GM12878 (cell line): ENCODE measurements at regions not wholly inside any gene's neighbourhood (a gene's known extent, or its start where the extent isn't known, plus 50 kb on each side); places are given as distances from the start of the nearest gene placed in this dataset.
"Not testable (repeated sequence)": the region's sequence is repeated elsewhere in the genome, so short reads cannot be mapped to it uniquely, and the experiment has no call there.

Experiments used
- ATAC-seq: fragments of 200-7000 bp; cut with Tn5 transposase; 3 replicates; pipeline ENCODE4 v1.9.1; 2020; ENCODE audit warnings: mild to moderate bottlenecking, moderate library complexity
- BruUV-seq: library from RNA; stranded (reverse); fragments of 400-500 nt; replicated peaks from 2 replicates; lab custom pipeline; 2021; lab: Mats Ljungman, UMichigan
- CTCF ChIA-PET: fragments of 300-600 bp; sonication (Branson Sonifier 250); formaldehyde crosslinking; extraction: SDS; loops from one replicate; lab custom pipeline; 2021; ENCODE audit warnings: inconsistent platforms; lab: Yijun Ruan, JAX
- POLR2A ChIA-PET: fragments of 350-600 bp; formaldehyde crosslinking; extraction: SDS; loops from one replicate; lab custom pipeline; 2021; ENCODE audit warnings: inconsistent platforms; lab: Charles Lee
- RAD21 ChIA-PET: fragments of 300-600 bp; sonication (Branson Sonifier 250); formaldehyde crosslinking; loops from one replicate; lab custom pipeline; 2023; ENCODE audit warnings: antibody characterized with exemption; ENCODE audit not compliant: unreplicated experiment; lab: Charles Lee
- SMC1A ChIA-PET: fragments of 300-600 bp; sonication (Branson Sonifier 250); formaldehyde crosslinking; loops from one replicate; lab custom pipeline; 2023; ENCODE audit not compliant: unreplicated experiment, uncharacterized antibody; lab: Charles Lee
- DNase-seq: peaks from one replicate; pipeline ENCODE4 v3.0.0-alpha.2; 2011; ENCODE audit warnings: low read depth, low spot score
- FAIRE-seq: peaks from 3 replicates; lab custom pipeline; 2011; peaks lifted over from hg19 to GRCh38; lab: Jason Lieb, UNC
- H2AFZ ChIP-seq: 2 replicates; pipeline ENCODE4 v1.6.0; 2011; ENCODE audit warnings: low read depth, low read length, control low read depth; ENCODE audit not compliant: control insufficient read depth
- H3K27ac ChIP-seq: 2 replicates; pipeline ENCODE4 v1.5.1; 2011; ENCODE audit warnings: control low read depth; ENCODE audit not compliant: control insufficient read depth, insufficient read depth
- H3K27me3 ChIP-seq, 2 experiments: replicated peaks in 1 of 2; 2 replicates each; pipeline versions ENCODE4 v1.6.0 to v1.6.1; 2011; ENCODE audit warnings: low read length in 1 of 2; ENCODE audit not compliant: control insufficient read depth in 2 of 2, insufficient read depth in 2 of 2
- H3K36me3 ChIP-seq, 2 experiments: 2 replicates each; pipeline ENCODE4 v1.5.1; 2011; ENCODE audit warnings: low read length in 1 of 2; ENCODE audit not compliant: control insufficient read depth in 2 of 2, insufficient read depth in 2 of 2
- H3K4me1 ChIP-seq: 2 replicates; pipeline ENCODE4 v1.6.1; 2011; ENCODE audit warnings: mild to moderate bottlenecking, low read length, moderate library complexity, mixed read lengths; ENCODE audit not compliant: control insufficient read depth, insufficient read depth
- H3K4me2 ChIP-seq: 2 replicates; pipeline ENCODE4 v1.6.0; 2011; ENCODE audit warnings: control low read depth; ENCODE audit not compliant: control insufficient read depth, insufficient read depth
- H3K4me3 ChIP-seq: fragments of 200-600 bp; sonication (generic); 2 replicates; pipeline ENCODE4 v1.5.1; 2016
- H3K79me2 ChIP-seq: 2 replicates; pipeline ENCODE4 v1.6.0; 2011; ENCODE audit warnings: low read length; ENCODE audit not compliant: control insufficient read depth, insufficient read depth
- H3K9ac ChIP-seq: 2 replicates; pipeline ENCODE4 v1.8.0; 2011; ENCODE audit warnings: low read length, control low read depth, mixed read lengths; ENCODE audit not compliant: control insufficient read depth, insufficient read depth
- H3K9me3 ChIP-seq: replicated peaks from 3 replicates; pipeline ENCODE4 v1.5.1; 2011; ENCODE audit warnings: mild to moderate bottlenecking, low read length; ENCODE audit not compliant: control insufficient read depth, insufficient read depth
- H4K20me1 ChIP-seq: 2 replicates; pipeline ENCODE4 v1.6.0; 2011; ENCODE audit not compliant: control insufficient read depth, insufficient read depth
- BCL11A ChIP-seq: IDR thresholded peaks from 2 replicates; pipeline ENCODE4 v1.6.1; 2011; ENCODE audit warnings: low read depth, low read length
- CTCF ChIP-seq, 3 experiments: IDR thresholded peaks in 2 of 3; conservative IDR thresholded peaks in 1 of 3; 2 replicates each; pipeline ENCODE4 v1.5.1; 2011; ENCODE audit warnings: low read depth in 3 of 3, low read length in 3 of 3, mild to moderate bottlenecking in 3 of 3, control low read depth in 2 of 3, moderate library complexity in 2 of 3, inconsistent platforms in 1 of 3, mixed read lengths in 1 of 3; ENCODE audit not compliant: control insufficient read depth in 2 of 3, insufficient read depth in 1 of 3; ENCODE audit errors: extremely low read depth in 1 of 3
- TBL1XR1 ChIP-seq: IDR thresholded peaks from 2 replicates; pipeline ENCODE4 v1.6.1; 2012; ENCODE audit warnings: low read depth, low read length, improper control_type of control experiment
- TCF3 ChIP-seq: IDR thresholded peaks from 2 replicates; pipeline ENCODE4 v1.6.1; 2012; ENCODE audit warnings: low read depth, mild to moderate bottlenecking, low read length, borderline replicate concordance; ENCODE audit not compliant: insufficient read depth
- WGBS: methylation state at CpG from one replicate; pipeline ENCODE4 v1.1.6; 2016; ENCODE audit warnings: low lambda C conversion rate; ENCODE audit not compliant: insufficient replicate concordance, insufficient coverage; ENCODE audit errors: missing lambda C conversion rate; 5-methylcytosine and 5-hydroxymethylcytosine counted together
- in situ Hi-C: fragments of 300-500 bp; cut with MboI; formaldehyde crosslinking; loops from 9 replicates; pipeline ENCODE4 v1.14.3; 2018; ENCODE audit warnings: mixed read lengths
- intact Hi-C: fragments of 100-400 bp; cut with micrococcal nuclease; formaldehyde crosslinking; loops from one replicate; pipeline ENCODE4 v1.14.2; 2022; ENCODE audit not compliant: unreplicated experiment
- TF ChIP-seq, protein P1 (sequence below): fragments of 450-650 bp; IDR thresholded peaks from 2 replicates; pipeline ENCODE4 v1.6.1; 2016; ENCODE audit warnings: mild to moderate bottlenecking

DNA sequence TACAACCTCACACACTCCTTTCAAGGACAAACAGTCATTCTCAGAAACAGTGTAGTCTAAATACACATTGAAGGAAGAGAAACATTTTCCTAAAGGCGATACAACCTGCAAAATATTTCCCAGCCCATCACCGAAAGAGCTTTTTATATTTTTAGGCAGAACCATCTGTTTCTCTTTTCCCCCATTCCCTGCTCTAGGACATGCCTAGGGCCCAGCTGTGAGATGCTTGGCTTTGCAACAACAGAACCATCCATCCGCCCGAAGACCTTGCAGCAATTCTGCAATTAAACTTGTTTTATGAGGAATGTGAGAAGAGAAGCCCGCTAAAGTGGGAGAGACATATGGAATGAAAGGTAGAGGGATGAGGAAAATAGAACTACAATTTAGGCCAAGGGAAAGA lies 105.6 kb upstream of the RFX8 start (continued):
- TF ChIP-seq TCF3 = no peak

DNA sequence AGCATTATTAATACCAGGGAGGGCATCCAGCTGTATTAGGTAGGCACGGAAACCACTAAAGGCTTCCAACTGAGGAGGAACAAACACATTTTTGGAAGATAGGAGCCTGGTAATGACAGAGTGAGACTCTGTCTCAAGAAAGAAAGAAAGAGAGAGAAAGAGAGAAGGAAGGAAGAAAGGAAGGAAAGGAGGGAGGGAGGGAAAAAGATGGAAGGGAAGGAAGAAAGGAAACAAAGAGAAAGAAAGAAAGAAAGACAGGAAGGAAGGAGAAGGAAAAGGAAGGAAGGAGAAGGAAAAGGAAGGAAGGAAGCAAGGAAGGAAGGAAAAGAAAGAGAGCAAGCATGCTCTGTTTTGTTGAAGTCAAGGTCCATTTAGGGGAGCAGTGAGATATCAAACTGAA lies 103.8 kb upstream of the RFX8 start:
- Histone ChIP-seq H4K20me1 (no peaks in the 10 kb centered on the region), H3K4me1 (no peaks in the 10 kb centered on the region), H2AFZ (no peak overlapping the region), H3K36me3 (no peaks in the 10 kb centered on the region), H3K4me2 (no peak overlapping the region), H3K9me3 (no peaks in the 10 kb centered on the region), H3K4me3 (no peak overlapping the region)
- WGBS = 27% methylated on average over 1 of the region's 1 CpG
- no TSS peak for BruUV-seq
- FAIRE-seq = no peak
- ATAC-seq = no peak
- no peak for DNase-seq
- ChIA-PET SMC1A (no interaction called here), RAD21 (no interaction called here), CTCF (interaction anchor here (0.6 kb wide), 1 partner anchor 421 kb away, joined by 3 read pairs; no protein-coding TSS in a partner anchor)
- in situ Hi-C loops = no loop called here
- intact Hi-C loops = no loop called here
- TF ChIP-seq BCL11A (no peak), TBL1XR1 (no peak), CTCF (IDR thresholded peaks at IDR 0.05 in 2 of 3, conservative IDR thresholded peaks at IDR 0.05 in 1 of 3; ENCODE audit: control insufficient read depth in 2 of 3, extremely low read depth in 1 of 3, insufficient read depth in 1 of 3, low read depth in 3 of 3, low read length in 3 of 3) (no peak)
- TF ChIP-seq, protein P1, sequence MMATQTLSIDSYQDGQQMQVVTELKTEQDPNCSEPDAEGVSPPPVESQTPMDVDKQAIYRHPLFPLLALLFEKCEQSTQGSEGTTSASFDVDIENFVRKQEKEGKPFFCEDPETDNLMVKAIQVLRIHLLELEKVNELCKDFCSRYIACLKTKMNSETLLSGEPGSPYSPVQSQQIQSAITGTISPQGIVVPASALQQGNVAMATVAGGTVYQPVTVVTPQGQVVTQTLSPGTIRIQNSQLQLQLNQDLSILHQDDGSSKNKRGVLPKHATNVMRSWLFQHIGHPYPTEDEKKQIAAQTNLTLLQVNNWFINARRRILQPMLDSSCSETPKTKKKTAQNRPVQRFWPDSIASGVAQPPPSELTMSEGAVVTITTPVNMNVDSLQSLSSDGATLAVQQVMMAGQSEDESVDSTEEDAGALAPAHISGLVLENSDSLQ = no peak
- TF ChIP-seq, all 136 proteins: peak for 0
- Histone ChIP-seq H3K27me3 (no peaks in the 10 kb centered on the region; a peak in 1 of 4 replicates), H3K9ac (no peak overlapping the region), H3K27ac (no peak overlapping the region), H3K79me2 (no peaks in the 10 kb centered on the region)
- POLR2A ChIA-PET = no interaction called here

- H3K4me1 ChIP-seq, H3K27me3 ChIP-seq, in situ Hi-C loops, SMC1A ChIA-PET, FAIRE-seq, H3K36me3 ChIP-seq, intact Hi-C loops, H3K79me2 ChIP-seq, BruUV-seq, H3K9me3 ChIP-seq, H2AFZ ChIP-seq, H3K4me2 ChIP-seq, H3K4me3 ChIP-seq, ATAC-seq, RAD21 ChIA-PET, H3K9ac ChIP-seq, H3K27ac ChIP-seq, POLR2A ChIA-PET, DNase-seq, H4K20me1 ChIP-seq: not testable (repeated sequence)
- WGBS = 68% methylated on average over 4 of the region's 4 CpGs
- CTCF ChIA-PET = interaction anchor here (0.6 kb wide), 1 partner anchor 420 kb away, joined by 3 read pairs; no protein-coding TSS in a partner anchor
Measured at GRCh38 chr2:101578135-101578534, 103.2 kb upstream of the RFX8 start.
